Inflammatory macrophage (primary cell): ENCODE measurements at regions not wholly inside any gene's neighbourhood (a gene's known extent, or its start where the extent isn't known, plus 50 kb on each side); places are given as distances from the start of the nearest gene placed in this dataset.

Source experiments
- DNase-seq, 2 donors: peaks; one replicate each; pipeline ENCODE4 v3.0.0-alpha.2; 2020 to 2022

- no peak for DNase-seq
Measured at GRCh38 chr5:169445191-169445590, 138.4 kb upstream of the SPDL1 start.

DNA sequence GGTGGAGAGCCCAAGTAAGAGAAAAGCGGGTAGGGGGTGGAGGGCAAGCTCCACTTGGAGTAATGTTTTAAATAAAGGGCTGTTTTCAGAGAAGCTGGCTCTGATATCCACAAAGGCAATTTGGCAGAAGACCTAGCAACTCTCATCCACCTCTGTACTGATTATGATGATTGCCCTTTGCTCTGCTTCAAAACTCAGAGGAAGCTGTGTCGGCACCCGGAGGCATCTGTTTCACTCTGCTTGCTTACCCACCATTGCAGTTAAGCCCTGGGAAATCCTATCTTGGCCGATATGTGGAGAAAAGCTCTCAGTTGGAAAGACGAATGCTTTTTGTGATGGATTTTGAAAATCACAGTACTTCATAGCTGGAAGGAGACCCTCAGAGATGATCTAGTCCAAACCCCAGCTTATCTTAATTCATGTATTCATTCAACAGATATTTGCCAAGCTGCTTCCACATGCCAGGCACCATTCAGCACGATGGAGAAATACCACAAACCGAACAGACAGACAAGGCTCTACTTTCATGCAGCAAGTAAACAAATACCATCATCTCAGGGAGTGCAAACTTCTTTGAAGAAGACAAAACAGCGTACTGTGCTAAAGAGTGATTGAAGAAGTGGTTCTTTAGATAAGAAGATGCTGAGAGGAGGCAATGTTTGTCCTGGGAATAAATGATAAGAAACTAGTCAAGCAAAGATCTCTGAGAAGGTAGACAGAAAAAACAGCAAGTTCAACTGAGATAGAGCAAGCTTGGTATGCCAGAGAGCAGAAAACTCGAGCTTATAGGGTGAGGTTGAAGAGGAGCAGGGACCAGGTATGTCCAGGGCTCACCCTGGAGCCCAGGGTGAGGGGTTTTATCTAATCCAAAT lies 140.4 kb upstream of the SPDL1 start:
- no peak for DNase-seq

DNA sequence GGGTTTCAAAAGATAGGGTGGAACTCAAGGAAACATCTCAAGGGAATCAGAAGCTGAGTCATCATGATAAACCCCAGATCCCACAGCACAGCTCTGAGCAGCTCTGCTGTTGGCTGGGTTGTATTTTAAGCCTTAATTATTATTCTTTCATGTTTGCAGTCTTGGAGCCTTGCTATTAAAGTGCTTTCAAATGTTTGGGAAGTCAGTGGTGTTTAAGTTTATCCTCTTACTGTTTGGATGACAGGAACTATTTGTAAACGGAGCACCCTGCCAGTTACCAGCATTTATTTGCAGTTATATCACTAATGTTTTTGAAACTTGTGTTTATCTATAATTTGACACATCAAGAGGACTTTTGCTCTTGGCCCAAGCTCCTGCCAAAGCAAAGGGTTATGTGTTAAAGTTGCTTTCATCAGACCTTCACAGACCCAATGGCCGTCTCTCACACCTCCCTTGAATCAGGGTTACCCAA lies 141.1 kb upstream of the SPDL1 start:
- no peak for DNase-seq

- DNase-seq = no peak
Measured at GRCh38 chr5:169440107-169440705, 139.3 kb upstream of the SLIT3 start.

GRCh38 chr5:169439362-169439761 lies 138.4 kb upstream of the SLIT3 start:
- DNase-seq = no peak

GRCh38 chr5:169435506-169436229 lies 134.7 kb upstream of the SLIT3 start:
- no peak for DNase-seq

GRCh38 chr5:169433221-169433651 lies 132.3 kb upstream of the SLIT3 start:
- no peak for DNase-seq

DNA sequence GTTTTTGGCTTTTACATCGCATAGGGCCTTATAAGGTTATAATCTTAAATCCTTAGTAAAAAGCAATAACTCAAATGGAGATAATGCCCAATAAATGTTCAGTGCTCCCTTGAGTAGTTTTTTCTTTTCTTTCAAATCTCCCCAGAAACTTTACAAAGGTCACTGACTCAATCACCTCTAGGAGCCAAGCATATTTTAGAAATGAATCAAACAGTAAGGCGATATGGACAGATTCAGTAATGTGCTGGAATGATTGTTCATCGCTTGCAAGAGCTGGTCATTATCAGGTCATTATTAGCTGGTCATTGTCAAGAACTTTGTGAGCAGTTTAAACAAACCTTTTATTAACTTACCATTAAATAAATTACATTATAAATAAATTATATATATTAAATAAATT lies 130.4 kb upstream of the SLIT3 start:
- DNase-seq = no peak

DNA sequence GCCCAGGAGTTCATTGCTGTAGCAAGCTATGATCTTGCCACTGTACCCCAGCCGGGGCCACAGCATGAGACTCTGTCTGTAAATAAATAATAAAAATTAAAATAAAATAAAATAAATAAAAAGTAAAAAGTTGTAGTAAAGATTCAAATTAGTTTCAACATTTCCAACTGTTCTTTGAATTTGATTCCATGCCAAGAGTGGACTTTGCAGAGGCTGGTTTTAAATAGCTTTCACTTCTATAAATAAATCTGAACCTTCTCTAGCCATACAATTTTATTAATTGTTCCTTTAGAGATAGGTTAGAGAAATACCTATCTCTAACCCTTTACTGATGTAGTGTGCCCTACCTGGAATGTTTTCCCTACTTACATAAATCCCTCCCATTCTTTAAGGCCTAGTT lies 129.7 kb upstream of the SLIT3 start:
- no peak for DNase-seq

DNA sequence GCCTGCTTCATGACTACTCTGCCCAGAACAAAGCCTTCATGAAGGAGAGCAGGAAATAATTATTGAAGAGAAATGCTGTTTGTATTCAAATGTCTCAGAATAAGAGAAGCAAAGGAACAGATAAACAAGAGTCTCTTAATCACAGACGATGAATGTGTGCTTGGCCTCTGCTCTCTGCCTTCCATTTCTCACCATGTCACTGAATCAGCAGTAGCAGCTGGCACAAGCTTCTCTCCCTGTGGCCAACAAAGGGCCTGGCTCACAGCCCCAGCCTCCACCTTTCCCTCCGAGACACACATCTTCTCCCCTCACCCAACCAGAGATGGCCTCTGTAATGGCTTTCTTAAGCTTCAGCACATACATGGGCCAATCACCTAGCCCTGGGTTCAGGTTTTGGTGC lies 128.1 kb upstream of the SLIT3 start:
- DNase-seq = no peak

DNA sequence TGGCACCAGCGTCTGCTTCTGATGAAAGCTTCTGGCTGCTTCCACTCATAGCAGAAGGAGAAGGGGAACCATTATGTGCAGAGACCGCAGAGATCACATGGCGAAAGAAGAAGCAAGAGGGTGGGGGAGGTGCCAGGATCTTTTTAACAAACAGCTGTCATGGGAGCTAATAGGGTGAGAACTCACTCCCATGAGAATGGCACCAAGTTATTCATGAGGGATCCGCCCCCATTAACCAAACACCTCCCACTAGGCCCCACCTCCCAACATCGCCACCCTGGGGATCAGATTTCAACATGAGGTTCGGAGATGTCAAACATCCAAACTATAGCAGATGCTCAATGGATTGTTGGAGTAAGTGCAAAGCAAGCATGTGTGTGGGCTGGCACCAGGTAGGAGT lies 125.8 kb upstream of the SLIT3 start:
- peak in 1 of 2 donors; percentile 3 for DNase-seq

DNA sequence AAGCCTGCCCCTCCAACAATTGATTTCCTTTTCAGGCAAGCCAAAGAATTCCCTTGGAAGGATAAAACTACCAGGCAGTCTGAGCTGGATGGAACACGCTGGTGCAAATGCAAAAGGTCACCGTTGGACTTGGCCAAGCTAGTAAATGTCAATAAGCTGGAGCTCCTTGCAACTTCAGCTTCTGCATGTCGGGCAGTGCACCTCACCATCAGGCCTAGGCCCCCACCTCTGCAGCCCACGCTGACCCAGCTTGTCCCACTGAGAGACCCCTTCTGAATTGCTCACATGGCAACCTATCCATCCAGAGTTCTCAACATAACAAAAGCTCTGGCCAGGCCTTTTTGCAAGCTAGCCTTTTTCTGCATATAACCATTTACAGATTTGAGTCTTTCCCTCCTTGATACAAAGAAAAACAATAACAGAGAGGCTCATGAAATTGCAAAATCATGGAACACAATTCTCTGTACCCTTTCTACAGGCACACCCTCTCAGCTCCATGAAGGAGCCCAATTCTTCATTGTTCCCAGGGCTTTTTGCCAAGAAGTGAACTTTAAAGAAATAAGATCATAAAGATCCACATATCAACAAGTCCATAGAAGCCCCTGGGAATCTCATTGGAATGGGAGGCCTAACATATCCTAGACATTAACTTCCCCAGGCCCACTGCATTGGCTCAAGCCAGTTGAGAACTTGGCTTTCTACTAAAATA lies 123.9 kb upstream of the SLIT3 start:
- no peak for DNase-seq

GRCh38 chr5:169424279-169424655 lies 123.3 kb upstream of the SLIT3 start:
- DNase-seq = no peak

- no peak for DNase-seq
Measured at GRCh38 chr5:169423580-169424278, 122.8 kb upstream of the SLIT3 start.

- DNase-seq = no peak
Measured at GRCh38 chr5:169422087-169422486, 121.1 kb upstream of the SLIT3 start.

DNA sequence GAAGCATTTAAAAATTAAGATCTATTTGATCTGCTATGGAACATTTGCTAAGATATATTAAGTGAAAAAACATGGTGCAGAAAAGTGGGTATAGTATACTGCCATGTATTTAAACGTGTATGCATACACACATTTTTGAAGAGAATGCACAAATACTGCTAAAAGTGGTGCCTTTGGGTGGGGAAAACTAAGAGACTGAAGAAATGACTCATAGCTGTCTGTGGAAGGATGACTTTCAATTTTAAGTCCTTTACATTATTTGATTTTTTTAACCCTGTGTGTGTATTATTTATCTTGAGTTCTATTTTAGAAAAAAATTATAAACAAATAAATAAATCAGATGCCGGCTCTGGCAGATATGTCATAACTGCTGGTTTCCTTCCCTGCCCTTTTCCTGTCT lies 120.7 kb upstream of the SLIT3 start:
- DNase-seq = no peak

GRCh38 chr5:169417676-169418075 lies 116.7 kb upstream of the SLIT3 start:
- no peak for DNase-seq

- DNase-seq = no peak
Measured at GRCh38 chr5:169416583-169417196, 115.8 kb upstream of the SLIT3 start.

GRCh38 chr5:169415948-169416347 lies 115.0 kb upstream of the SLIT3 start:
- DNase-seq = no peak

- no peak for DNase-seq
Measured at GRCh38 chr5:169415371-169415770, 114.4 kb upstream of the SLIT3 start.

- no peak for DNase-seq
Measured at GRCh38 chr5:169413416-169413815, 112.5 kb upstream of the SLIT3 start.

- no peak for DNase-seq
Measured at GRCh38 chr5:169412831-169413230, 111.9 kb upstream of the SLIT3 start.
